ENCODE measurements at regions not wholly inside any gene's neighbourhood (a gene's known extent, or its start where the extent isn't known, plus 50 kb on each side); places are given as distances from the start of the nearest gene placed in this dataset.
A peak's percentile ranks its signal among the peaks of the same experiment; 100 is the strongest.
"Not testable (repeated sequence)": the region's sequence is repeated elsewhere in the genome, so short reads cannot be mapped to it uniquely, and the experiment has no call there.

GRCh38 chr4:177191586-177191985 lies 118.1 kb upstream of the NEIL3 start:
- DNase-seq, result no peak

DNA sequence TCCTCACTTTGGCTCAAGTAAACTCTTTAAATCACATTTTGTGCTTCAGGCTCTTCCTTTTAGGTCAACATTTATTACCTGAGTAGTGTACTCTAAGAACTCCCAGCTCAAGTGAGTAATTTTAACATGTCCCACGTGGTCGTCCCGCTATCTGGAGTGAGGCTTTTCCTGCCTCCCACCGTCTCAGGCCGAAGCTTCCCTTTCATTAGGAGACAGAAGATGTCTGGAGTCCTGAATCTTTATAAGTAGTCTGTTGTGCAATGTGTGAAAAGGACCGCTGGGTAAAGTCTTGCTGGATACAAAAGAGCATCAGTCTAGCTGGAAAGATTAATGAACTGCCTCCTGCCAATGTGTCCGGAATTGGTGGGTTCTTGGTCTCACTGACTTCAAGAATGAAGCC lies 117.7 kb upstream of the NEIL3 start:
- no peak for DNase-seq

DNA sequence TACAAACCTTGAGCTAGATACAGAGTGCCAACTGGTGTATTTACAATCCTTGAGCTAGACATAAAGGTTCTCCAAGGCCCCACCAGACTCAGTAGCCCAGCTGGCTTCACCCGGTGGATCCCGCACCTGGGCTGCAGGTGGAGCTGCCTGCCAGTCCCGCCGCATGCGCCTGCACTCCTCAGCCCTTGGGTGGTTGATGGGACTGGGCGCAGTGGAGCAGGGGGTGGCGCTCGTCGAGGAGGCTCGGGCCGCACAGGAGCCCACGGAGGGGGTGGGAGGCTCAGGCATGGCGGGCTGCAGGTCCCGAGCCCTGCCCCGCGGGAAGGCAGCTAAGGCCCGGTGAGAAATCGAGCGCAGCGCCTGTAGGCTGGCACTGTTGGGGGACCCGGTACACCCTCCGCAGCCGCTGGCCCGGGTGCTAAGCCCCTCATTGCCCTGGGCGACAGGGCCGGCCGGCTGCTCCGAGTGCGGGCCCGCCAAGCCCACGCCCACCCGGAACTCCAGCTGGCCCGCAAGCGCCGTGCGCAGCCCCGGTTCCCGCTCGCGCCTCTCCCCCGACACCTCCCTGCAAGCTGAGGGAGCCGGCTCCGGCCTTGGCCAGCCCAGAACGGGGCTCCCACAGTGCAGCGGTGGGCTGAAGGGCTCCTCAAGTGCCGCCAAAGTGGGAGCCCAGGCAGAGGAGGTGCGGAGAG lies 116.5 kb upstream of the NEIL3 start:
- not testable (repeated sequence) for DNase-seq

GRCh38 chr4:177194906-177195305 lies 114.8 kb upstream of the NEIL3 start:
- no peak for DNase-seq

DNA sequence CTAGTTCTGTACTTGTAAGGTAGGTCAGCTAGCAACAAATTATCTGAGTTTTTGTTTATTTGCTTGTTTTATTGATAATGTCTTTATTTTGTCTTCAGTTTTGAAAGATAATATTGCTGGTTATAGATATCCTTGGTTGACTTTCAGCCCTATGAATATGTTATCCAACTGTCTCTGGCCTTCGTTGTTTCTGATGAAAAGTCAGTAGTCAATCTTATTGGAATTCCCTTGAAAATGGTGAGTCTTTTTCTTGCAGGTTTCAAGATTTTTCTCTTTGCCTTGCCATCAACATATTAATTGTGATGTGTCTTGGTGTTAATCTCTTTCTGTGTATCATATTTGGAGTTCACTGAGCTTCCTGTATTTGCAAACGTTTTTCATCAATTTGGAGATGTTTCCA lies 113.1 kb upstream of the NEIL3 start:
- no peak for DNase-seq

- DNase-seq, result no peak
Measured at GRCh38 chr4:177201614-177202013, 108.1 kb upstream of the NEIL3 start.

- no peak for DNase-seq
Measured at GRCh38 chr4:177204126-177204525, 105.5 kb upstream of the NEIL3 start.

DNA sequence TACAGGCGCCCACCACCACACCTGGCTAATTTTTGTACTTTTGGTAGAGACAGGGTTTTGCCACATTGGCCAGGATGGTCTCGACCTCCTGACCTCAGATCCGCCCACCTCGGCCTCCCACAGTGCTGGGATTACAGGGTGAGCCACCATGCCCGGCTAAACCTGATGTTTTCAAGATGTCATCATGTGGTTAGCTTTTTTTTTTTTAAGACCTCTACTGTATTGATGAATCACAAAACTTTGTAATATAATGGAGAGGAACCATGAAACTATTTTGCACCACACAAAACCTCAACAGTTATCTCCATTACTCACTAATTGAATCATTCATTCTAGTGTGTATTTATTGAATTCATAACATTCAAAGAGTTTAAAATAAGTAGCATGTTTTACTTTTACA lies 94.7 kb upstream of the NEIL3 start:
- no peak for DNase-seq

- no peak for DNase-seq
Measured at GRCh38 chr4:177220376-177220775, 89.3 kb upstream of the NEIL3 start.

- DNase-seq, result no peak
Measured at GRCh38 chr4:177222781-177223180, 86.9 kb upstream of the NEIL3 start.

GRCh38 chr4:177225605-177226004 lies 84.1 kb upstream of the NEIL3 start:
- DNase-seq, result peak in 1 of 5 donors; percentile 41

DNA sequence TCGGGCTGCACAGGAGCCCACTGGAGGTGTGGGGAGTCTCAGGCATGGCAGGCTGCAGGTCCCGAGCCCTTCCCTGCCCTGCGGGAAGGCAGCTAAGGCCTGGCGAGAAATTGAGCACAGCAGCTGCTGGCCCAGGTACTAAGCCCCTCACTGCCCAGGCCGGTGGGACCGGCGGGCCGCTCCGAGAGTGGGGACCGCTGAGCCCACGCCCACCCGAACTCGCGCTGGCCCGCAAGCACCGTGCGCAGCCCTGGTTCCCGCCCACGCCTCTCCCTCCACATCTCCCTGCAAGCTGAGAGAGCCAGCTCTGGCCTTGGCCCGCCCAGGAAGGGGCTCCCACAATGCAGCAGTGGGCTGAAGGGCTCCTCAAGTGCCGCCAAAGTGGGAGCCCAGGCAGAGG lies 82.0 kb upstream of the NEIL3 start:
- no peak for DNase-seq

DNA sequence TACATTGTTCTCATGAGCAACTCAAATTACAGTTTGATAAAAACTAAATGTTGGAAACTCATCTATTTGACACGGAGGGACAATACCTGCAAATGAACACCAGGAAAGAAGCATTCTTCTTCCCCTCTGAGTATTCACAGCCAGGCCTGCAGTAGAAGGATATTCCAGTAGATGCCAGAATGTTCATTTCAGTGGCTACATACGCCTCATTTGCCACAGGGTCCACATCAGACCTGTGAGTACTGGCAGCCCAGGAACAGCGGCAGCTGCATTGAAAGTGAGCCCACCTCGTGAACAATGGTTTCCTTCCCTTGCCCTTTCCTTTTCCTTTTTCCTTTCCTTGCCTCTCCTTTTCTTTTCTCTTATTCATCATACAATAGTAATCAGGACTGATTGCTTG lies 81.1 kb upstream of the NEIL3 start:
- no peak for DNase-seq

GRCh38 chr4:177229331-177229730 lies 80.3 kb upstream of the NEIL3 start:
- peak in 1 of 5 donors; percentile 21 for DNase-seq

- no peak for DNase-seq
Measured at GRCh38 chr4:177232473-177232872, 77.2 kb upstream of the NEIL3 start.

DNA sequence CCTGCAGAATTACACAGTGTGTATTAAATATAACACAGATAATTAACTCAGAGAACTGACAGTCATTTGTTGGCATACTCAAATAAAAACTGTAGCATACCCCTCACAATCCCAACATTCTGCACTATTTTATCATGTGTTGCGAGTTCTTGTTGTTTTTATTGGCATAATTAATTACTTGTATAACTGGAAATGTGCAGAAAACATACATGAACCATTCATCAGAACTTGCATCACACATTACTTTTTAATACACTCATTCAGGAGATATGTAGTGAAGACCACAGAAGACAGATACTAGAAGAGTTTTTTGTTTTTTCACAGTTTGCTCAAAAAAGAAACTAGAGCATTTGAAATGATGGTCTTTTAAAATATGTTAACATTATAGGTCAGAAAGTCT lies 74.6 kb upstream of the NEIL3 start:
- DNase-seq, result no peak

- DNase-seq, result no peak
Measured at GRCh38 chr4:177236886-177237285, 72.8 kb upstream of the NEIL3 start.

- no peak for DNase-seq
Measured at GRCh38 chr4:177237291-177237690, 72.4 kb upstream of the NEIL3 start.

DNA sequence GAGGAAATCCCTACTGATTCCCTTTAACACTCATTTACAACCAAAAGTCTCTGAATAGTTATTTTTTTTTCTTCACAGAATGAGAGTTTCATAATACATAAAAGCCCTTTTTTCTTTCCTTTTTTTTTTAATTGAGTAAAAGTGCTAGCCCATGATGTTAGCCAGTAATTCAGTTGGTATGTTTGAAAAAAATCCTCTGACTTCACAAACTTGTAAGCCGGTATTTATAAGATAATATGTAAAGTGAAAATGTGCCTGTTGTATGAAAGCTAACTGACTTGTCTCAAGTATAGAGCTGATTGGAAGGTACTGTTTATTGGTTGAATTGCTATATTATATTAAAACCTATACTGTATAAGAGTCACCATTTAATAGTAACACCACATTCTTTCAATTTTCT lies 70.2 kb upstream of the NEIL3 start:
- no peak for DNase-seq

GRCh38 chr4:177239878-177240277 lies 69.8 kb upstream of the NEIL3 start:
- no peak for DNase-seq

DNA sequence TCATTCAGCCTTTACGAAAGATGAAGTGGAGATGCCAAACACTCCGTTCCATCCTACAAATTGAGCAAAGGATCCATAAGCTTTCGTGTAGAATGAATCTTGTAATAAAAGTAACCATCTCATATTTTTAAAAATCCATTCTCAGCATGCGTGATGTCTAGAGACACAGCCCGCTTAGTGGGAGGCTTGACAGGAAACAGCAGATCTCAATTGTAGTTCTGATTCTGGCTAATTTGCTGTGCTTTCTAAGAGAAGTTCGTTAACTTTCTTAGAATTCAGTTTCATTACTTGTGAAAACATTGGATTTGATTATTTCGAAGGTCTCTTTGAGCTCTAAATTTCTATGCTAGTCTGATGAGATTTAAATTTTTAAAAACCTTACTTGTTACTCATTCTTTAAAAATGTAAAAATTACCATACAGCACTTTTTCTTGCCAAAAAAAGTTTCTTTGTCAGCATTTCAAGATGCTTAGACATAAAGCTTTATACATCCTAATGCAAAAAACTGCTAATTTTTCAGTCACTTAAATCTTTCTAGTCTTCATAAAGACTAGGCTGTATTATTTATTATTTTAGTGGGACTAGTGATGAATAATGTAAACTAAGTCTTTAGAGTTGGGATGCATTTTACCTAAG lies 66.9 kb upstream of the NEIL3 start:
- peak in 1 of 5 donors; percentile 75 for DNase-seq

GRCh38 chr4:177246641-177247584 lies 62.8 kb upstream of the NEIL3 start:
- no peak for DNase-seq

DNA sequence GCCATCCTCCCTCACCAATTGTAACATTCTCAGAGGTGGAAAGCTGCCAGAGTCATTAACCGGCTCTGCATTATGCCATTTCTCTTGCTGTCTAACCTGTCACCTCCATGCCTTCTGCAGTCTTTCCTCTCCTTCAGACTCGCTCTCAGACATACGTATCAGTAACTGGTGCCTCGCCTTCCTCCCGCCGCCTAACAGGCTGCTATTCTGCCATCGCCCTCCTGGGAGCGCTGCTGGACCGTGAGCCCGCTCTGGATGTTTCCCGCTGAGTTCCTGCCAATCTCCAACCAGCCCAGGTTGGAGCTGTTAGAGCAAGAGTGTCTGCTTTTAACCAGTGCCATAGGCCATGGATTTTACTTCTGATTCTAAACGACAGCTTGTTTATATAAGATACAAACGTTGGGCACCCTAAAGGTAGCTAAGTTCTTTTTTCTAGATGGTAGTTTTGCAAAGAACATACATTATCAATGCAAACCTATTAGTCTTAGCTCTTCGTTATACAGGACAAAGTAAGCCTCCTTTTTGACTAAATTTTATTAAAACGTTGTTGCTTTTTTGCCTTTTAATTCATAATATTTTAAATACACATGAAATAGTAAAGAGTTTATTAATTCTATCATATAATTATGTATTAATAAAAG lies 59.5 kb upstream of the NEIL3 start:
- DNase-seq, result peak; percentile 33 to 78 (median 41)

All from T-helper 1 cell (primary cell).